GM23338 (cell line): ENCODE measurements at regions not wholly inside any gene's neighbourhood (a gene's known extent, or its start where the extent isn't known, plus 50 kb on each side); places are given as distances from the start of the nearest gene placed in this dataset.
"Not testable (repeated sequence)": the region's sequence is repeated elsewhere in the genome, so short reads cannot be mapped to it uniquely, and the experiment has no call there.

Source experiments
- ATAC-seq: fragments of 200-7000 bp; cut with Tn5 transposase; 3 replicates; pipeline ENCODE4 v1.9.1; 2020
- DNase-seq: peaks from one replicate; pipeline ENCODE4 v3.0.0-alpha.2; 2015; ENCODE audit warnings: low spot score
- H2AFZ ChIP-seq: fragments of 200-600 bp; sonication (generic); 2 replicates; pipeline ENCODE4 v1.8.0; 2016; ENCODE audit warnings: antibody characterized with exemption, mild to moderate bottlenecking, moderate library complexity
- H3F3A ChIP-seq: fragments of 200-600 bp; sonication (generic); replicated peaks from 2 replicates; pipeline ENCODE4 v1.8.0; 2017; ENCODE audit warnings: antibody characterized with exemption, mixed run types, low read depth
- H3K27ac ChIP-seq: fragments of 200-600 bp; sonication (generic); 2 replicates; pipeline ENCODE4 v1.6.1; 2016; ENCODE audit warnings: low read depth
- H3K27me3 ChIP-seq: fragments of 200-600 bp; sonication (generic); 2 replicates; pipeline ENCODE4 v1.8.0; 2016; ENCODE audit warnings: mild to moderate bottlenecking, mixed run types, moderate library complexity; ENCODE audit not compliant: insufficient read depth
- H3K36me3 ChIP-seq: fragments of 200-600 bp; sonication (generic); 2 replicates; pipeline ENCODE4 v1.8.0; 2016; ENCODE audit warnings: mild to moderate bottlenecking; ENCODE audit not compliant: insufficient read depth
- H3K4me1 ChIP-seq: fragments of 200-600 bp; sonication (generic); 2 replicates; pipeline ENCODE4 v1.8.0; 2016; ENCODE audit warnings: mild to moderate bottlenecking, moderate library complexity; ENCODE audit not compliant: insufficient read depth
- H3K4me2 ChIP-seq: fragments of 200-600 bp; sonication (generic); 2 replicates; pipeline ENCODE4 v1.7.1; 2017; ENCODE audit warnings: mixed run types
- H3K4me3 ChIP-seq: fragments of 200-600 bp; sonication (generic); 2 replicates; pipeline ENCODE4 v1.6.1; 2016; ENCODE audit warnings: mixed run types
- H3K79me2 ChIP-seq: fragments of 200-600 bp; sonication (generic); replicated peaks from 2 replicates; pipeline ENCODE4 v1.8.0; 2017; ENCODE audit warnings: mild to moderate bottlenecking; ENCODE audit not compliant: insufficient read depth
- H3K9me2 ChIP-seq: fragments of 200-600 bp; sonication (generic); 2 replicates; pipeline ENCODE4 v1.8.0; 2017; ENCODE audit not compliant: insufficient read depth
- H4K20me1 ChIP-seq: fragments of 200-600 bp; sonication (generic); replicated peaks from 2 replicates; pipeline ENCODE4 v1.8.0; 2017; ENCODE audit warnings: mild to moderate bottlenecking; ENCODE audit not compliant: insufficient read depth
- H3K27ac Mint-ChIP-seq: 2 replicates; pipeline ENCODE4 v1.8.0; 2020; ENCODE audit warnings: inconsistent platforms, mild to moderate bottlenecking, moderate library complexity, mixed read lengths
- H3K27me3 Mint-ChIP-seq: 3 replicates; pipeline ENCODE4 v1.8.0; 2022; ENCODE audit warnings: low read depth, mild to moderate bottlenecking, moderate library complexity, mixed read lengths, inconsistent platforms; ENCODE audit not compliant: insufficient read depth, poor library complexity
- H3K36me3 Mint-ChIP-seq: 3 replicates; pipeline ENCODE4 v1.8.0; 2021; ENCODE audit warnings: low read depth, mild to moderate bottlenecking, inconsistent platforms, moderate library complexity, mixed read lengths
- H3K4me1 Mint-ChIP-seq: 3 replicates; pipeline ENCODE4 v1.8.0; 2020; ENCODE audit warnings: mild to moderate bottlenecking, inconsistent platforms, mixed read lengths
- H3K4me3 Mint-ChIP-seq: 3 replicates; pipeline ENCODE4 v1.8.0; 2021; ENCODE audit warnings: moderate library complexity, mild to moderate bottlenecking, inconsistent platforms, mixed read lengths
- H3K9me3 Mint-ChIP-seq: 3 replicates; pipeline ENCODE4 v1.8.0; 2020; ENCODE audit warnings: moderate library complexity, mild to moderate bottlenecking, inconsistent platforms, mixed read lengths
- POLR2AphosphoS5 ChIP-seq: IDR thresholded peaks from 2 replicates; pipeline ENCODE4 v1.6.1; 2016; ENCODE audit warnings: antibody characterized with exemption, low read depth
- REST ChIP-seq: IDR thresholded peaks from one replicate; pipeline ENCODE4 v1.6.1; 2018; ENCODE audit warnings: antibody characterized with exemption; ENCODE audit not compliant: unreplicated experiment
- STAT1 ChIP-seq: IDR thresholded peaks from one replicate; pipeline ENCODE4 v1.6.1; 2016; ENCODE audit warnings: antibody characterized with exemption; ENCODE audit not compliant: unreplicated experiment
- ZNF331 ChIP-seq: fragments of 250-450 bp; sonication (Bioruptor Pico); IDR thresholded peaks from 2 replicates; pipeline ENCODE4 v1.5.0; 2020; ENCODE audit warnings: low read depth, mild to moderate bottlenecking, moderate library complexity
- TF ChIP-seq, protein P1 (sequence below): IDR thresholded peaks from 2 replicates; pipeline ENCODE4 v1.6.1; 2016; ENCODE audit warnings: antibody characterized with exemption
- TF ChIP-seq, protein P2 (sequence below), 2 experiments: fragments of 200-600 bp in 1 of 2; sonication (generic) in 1 of 2; conservative IDR thresholded peaks; 2 replicates each; pipeline versions ENCODE4 v1.5.1 to v1.6.1; 2016 to 2017; ENCODE audit warnings: antibody characterized with exemption in 2 of 2, low read depth in 2 of 2, mild to moderate bottlenecking in 2 of 2, moderate library complexity in 1 of 2

GRCh38 chr6:11469684-11470083, 67.9 kb upstream of the TMEM170B start (continued):
- no peak for TF ChIP-seq REST

GRCh38 chr6:11468271-11468670, 69.3 kb upstream of the TMEM170B start:
- not testable (repeated sequence) for H3K27me3 Mint-ChIP-seq, H3K4me1 ChIP-seq, H3K36me3 Mint-ChIP-seq, H3K9me2 ChIP-seq, DNase-seq, H3K4me3 Mint-ChIP-seq, H3F3A ChIP-seq, H4K20me1 ChIP-seq, ATAC-seq, H3K9me3 Mint-ChIP-seq, H3K36me3 ChIP-seq, H2AFZ ChIP-seq, H3K27me3 ChIP-seq, H3K27ac ChIP-seq, H3K27ac Mint-ChIP-seq, H3K4me2 ChIP-seq, H3K4me3 ChIP-seq, H3K4me1 Mint-ChIP-seq, H3K79me2 ChIP-seq

DNA sequence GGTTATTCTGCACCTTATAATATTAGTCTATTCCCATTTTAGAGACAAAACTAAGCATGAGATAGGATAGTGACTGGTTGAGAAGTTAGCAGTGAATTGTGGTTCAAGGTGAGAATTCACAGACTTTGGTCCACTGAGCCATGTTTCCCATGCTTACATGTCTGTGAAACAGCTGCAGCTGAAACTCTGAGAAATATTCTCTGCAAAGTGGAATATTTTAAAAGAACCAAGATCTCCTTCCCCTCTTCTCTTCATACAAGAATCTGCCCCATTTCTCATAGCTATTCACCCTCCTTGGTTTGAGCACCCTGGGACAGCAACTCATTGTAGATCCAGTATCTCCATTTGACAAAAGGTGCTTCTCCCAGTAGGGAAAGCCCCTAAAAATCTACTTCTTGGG, 70.2 kb upstream of the TMEM170B start:
- no peak for ATAC-seq
- H2AFZ ChIP-seq, result no peak overlapping the region
- H3K4me1 Mint-ChIP-seq, result no peaks in the 10 kb centered on the region

More for the DNA sequence above, 70.2 kb upstream of the TMEM170B start:
- Mint-ChIP-seq H3K27ac (no peak overlapping the region), H3K4me3 (no peak overlapping the region), H3K36me3 (no peaks in the 10 kb centered on the region), H3K27me3 (peaks cover 4% of the 10 kb centered on the region), H3K9me3 (no peaks in the 10 kb centered on the region)
- Histone ChIP-seq H3K4me3 (no peak overlapping the region), H4K20me1 (no peaks in the 10 kb centered on the region), H3K27ac (no peak overlapping the region), H3F3A (no peaks in the 10 kb centered on the region), H3K27me3 (no peaks in the 10 kb centered on the region), H3K79me2 (no peaks in the 10 kb centered on the region), H3K36me3 (no peaks in the 10 kb centered on the region), H3K9me2 (no peaks in the 10 kb centered on the region), H3K4me1 (no peaks in the 10 kb centered on the region), H3K4me2 (no peak overlapping the region)
- no peak for DNase-seq
- TF ChIP-seq STAT1 (no peak), POLR2AphosphoS5 (no peak), ZNF331 (no peak)
- TF ChIP-seq, protein P1, sequence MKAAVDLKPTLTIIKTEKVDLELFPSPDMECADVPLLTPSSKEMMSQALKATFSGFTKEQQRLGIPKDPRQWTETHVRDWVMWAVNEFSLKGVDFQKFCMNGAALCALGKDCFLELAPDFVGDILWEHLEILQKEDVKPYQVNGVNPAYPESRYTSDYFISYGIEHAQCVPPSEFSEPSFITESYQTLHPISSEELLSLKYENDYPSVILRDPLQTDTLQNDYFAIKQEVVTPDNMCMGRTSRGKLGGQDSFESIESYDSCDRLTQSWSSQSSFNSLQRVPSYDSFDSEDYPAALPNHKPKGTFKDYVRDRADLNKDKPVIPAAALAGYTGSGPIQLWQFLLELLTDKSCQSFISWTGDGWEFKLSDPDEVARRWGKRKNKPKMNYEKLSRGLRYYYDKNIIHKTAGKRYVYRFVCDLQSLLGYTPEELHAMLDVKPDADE, result no peak
- TF ChIP-seq, protein P2, sequence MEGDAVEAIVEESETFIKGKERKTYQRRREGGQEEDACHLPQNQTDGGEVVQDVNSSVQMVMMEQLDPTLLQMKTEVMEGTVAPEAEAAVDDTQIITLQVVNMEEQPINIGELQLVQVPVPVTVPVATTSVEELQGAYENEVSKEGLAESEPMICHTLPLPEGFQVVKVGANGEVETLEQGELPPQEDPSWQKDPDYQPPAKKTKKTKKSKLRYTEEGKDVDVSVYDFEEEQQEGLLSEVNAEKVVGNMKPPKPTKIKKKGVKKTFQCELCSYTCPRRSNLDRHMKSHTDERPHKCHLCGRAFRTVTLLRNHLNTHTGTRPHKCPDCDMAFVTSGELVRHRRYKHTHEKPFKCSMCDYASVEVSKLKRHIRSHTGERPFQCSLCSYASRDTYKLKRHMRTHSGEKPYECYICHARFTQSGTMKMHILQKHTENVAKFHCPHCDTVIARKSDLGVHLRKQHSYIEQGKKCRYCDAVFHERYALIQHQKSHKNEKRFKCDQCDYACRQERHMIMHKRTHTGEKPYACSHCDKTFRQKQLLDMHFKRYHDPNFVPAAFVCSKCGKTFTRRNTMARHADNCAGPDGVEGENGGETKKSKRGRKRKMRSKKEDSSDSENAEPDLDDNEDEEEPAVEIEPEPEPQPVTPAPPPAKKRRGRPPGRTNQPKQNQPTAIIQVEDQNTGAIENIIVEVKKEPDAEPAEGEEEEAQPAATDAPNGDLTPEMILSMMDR (conservative IDR thresholded peaks at IDR 0.05; ENCODE audit: low read depth in 2 of 2), result no peak
